GM18508 (cell line): ENCODE measurements at regions not wholly inside any gene's neighbourhood (a gene's known extent, or its start where the extent isn't known, plus 50 kb on each side); places are given as distances from the start of the nearest gene placed in this dataset.

Experiments
- ATAC-seq: cut with Tn5 transposase; IDR thresholded peaks from one replicate; pipeline ENCODE4 v1.9.1; 2021; ENCODE audit warnings: moderate number of reproducible peaks; ENCODE audit not compliant: insufficient read depth, unreplicated experiment

DNA sequence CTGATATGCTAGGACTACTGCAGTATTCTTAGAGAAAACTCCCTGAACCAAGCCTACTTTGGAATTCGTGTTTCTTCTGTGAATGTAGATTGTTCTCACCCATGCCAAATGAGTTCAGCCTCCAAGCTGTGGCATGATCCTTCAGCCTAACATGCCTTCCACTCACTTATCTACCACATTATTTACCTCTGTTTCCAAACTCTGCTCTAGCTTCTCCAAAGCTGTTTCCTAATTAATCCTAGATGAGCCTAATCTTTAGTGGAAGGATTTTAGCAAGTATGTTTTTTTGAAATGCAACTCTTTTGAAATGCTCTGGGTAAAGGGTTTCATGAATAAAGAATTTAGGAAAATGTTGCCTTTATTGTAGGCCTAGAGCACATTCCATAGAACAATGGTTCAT lies 152.9 kb upstream of the MMADHC start:
- ATAC-seq = no peak

DNA sequence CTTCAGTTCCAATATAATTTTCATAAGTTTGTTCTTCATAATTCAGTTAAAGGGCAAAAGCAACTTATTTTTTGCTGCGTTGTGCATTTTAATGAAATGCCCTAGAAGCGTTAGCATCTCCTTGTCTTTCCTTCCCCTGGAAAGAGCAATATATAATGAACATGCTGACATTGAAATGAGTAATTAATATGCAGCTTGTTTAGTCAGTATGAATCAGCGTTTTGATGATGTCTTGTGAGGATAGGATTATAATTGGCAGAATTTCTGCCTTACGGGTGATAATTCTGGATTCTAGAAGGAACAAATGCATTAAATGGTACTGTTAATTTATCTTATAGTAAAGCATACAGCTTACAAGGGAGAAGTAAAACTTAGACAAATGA lies 152.3 kb upstream of the MMADHC start:
- ATAC-seq = no peak

DNA sequence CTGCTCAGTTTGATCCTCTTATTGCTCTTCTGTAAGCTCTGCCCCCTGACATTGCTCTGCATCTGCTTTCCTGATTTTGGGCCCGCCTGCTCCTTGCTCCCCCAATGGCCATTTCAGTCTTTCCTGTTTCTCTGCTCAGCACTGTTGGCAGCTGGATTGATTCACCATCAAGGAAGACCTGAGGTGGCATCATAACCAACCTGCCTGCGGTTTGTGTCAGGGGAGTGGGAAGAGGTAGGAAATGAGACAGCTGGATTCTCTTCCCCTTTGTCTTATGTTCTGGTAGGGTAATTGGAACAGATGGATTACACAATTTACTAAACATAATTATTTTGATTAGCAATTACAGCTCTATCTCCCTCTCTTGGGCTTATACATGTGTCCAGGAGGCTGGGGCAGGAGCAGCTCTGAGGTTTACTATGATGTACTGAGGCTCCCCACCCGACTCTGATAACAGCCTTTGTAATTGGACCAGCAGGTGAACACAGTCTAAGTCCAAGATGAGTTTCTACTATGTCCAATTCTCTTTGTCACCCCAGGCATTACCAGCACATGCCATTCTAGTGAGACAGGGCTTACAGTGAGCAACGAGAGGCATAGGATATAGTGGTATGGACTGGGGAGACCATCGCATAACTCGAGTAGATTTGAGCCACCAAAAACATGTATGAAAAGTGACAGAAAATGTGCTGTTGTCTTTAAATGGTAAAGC lies 151.8 kb upstream of the MMADHC start:
- ATAC-seq = no peak

GRCh38 chr2:149738767-149739166 lies 151.2 kb upstream of the MMADHC start:
- ATAC-seq = no peak

- ATAC-seq = no peak
These were observed 150.3 kb upstream of the MMADHC start for GRCh38 chr2:149737896-149738295.

- ATAC-seq = no peak
These were observed 147.8 kb upstream of the MMADHC start for GRCh38 chr2:149735237-149735958.

DNA sequence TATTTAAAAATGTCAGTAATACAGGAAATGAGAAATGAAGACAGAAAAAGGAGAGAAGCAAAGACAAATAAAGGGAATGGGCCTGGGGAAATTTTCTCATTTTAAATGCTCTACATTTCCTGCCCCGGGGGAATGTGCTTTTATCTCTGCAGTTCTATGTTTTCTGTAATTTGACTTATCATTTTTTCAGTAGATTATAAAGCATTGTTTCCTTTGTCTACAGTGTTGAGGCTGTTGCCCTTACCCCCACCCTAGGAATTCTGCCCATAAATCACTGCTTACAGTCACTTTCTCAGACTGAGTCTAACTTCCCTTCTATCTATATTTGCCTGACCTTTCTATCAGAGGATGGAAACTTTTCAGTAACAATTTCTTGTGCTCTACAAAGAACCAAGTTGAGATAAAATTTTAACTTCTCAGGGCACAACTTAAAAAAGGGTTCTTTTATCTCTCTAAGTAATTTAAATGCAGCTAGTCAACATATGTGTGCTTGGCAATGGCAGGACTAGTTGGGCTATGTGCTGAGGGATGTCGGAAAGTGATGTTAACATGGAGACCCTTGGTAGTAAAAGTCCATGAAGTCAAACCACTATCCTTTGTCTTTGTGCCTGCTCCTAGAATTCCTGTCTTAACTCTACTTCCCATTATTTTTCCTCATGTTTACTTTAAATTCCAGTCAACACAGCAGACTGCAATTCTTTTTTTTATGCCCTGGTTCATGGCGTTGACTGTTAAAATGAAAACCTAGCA lies 146.5 kb upstream of the MMADHC start:
- no peak for ATAC-seq

- ATAC-seq = no peak
These were observed 145.2 kb upstream of the MMADHC start for GRCh38 chr2:149732730-149733290.

- ATAC-seq = no peak
These were observed 144.6 kb upstream of the MMADHC start for GRCh38 chr2:149732001-149732685.

- ATAC-seq = no peak
These were observed 143.5 kb upstream of the MMADHC start for GRCh38 chr2:149731079-149731478.

GRCh38 chr2:149729586-149729985 lies 142.0 kb upstream of the MMADHC start:
- ATAC-seq = no peak

DNA sequence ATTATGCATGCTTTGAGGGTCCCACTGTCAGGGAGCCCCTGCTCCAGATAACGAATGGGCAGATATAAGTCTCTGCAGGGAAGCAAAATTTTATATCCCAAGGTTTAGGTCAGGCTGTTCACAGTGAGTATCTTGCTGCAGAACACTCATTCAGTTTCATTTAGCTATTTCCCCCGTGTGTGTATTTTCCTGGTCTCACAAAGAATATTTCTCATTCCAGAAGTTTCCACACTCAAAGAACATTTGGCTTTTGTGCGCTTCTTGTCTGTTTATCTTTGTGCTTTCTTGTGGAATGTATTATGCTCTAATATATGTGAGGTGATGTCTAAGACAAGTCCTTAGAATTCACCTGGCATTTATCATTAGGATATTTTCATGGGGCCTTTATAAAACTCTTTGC lies 140.4 kb upstream of the MMADHC start:
- no peak for ATAC-seq

DNA sequence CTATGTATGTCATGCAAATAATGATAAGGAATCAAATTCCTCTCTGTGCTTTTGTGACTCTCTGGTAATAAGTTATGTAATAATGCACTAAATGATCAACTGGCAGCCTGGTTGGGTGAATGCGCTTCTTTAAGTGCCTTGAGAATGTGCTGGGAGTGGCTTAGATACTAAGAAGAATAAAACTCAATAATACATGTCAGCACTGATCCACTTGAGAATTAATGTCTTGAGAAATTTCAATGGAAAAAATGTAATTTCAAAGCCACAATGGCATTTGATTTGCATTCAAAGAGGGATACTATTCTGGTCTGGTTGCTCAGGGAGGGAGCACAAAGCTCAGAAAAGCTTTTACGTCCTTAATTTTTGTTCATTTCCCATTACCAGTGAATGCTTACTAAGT lies 137.7 kb upstream of the MMADHC start:
- no peak for ATAC-seq

- no peak for ATAC-seq
These were observed 136.5 kb upstream of the MMADHC start for GRCh38 chr2:149724091-149724490.

GRCh38 chr2:149720615-149721014 lies 133.0 kb upstream of the MMADHC start:
- no peak for ATAC-seq

DNA sequence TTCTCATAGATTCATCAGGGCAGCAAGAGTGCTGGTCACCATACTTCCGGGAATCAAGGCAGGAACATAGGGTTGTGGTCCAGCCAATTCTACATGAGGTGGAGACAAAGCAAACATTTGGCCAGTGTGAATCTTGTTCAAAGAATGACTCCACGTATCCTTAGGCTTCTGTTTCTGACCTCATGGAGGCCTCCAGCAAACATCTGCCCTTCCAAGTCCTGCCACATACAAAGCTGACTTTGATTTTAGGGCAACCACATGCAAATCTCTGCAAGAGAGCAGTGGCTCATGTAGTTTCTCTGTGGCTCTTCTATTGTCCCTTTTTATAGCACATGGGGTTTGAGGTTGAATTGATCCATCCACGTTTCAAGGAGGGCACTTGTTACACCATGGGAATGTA lies 132.1 kb upstream of the MMADHC start:
- ATAC-seq = no peak

DNA sequence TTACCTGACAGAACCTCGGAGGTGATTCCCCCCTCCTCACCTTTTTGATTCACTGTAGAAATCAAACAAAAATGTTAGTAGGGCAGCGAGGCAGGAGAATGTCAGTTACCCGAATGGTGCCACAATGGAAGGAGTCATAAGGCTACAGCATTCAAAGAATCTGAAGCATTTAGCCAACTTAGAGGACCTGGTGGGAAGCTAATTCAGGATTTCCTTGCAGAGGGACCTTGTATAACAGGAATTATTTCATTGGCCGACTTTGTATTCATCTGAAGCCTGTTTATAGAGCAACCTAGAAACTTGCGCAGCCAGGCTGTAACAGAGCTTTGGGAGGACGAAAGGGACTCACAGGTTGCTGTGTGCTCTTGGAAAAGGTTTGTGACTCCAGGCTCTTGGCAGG lies 129.1 kb upstream of the MMADHC start:
- no peak for ATAC-seq

GRCh38 chr2:149715894-149716293 lies 128.3 kb upstream of the MMADHC start:
- ATAC-seq = no peak

GRCh38 chr2:149715005-149715592 lies 127.5 kb upstream of the MMADHC start:
- peak; percentile 70 for ATAC-seq
